ENCODE measurements at regions not wholly inside any gene's neighbourhood (a gene's known extent, or its start where the extent isn't known, plus 50 kb on each side); places are given as distances from the start of the nearest gene placed in this dataset.

DNA sequence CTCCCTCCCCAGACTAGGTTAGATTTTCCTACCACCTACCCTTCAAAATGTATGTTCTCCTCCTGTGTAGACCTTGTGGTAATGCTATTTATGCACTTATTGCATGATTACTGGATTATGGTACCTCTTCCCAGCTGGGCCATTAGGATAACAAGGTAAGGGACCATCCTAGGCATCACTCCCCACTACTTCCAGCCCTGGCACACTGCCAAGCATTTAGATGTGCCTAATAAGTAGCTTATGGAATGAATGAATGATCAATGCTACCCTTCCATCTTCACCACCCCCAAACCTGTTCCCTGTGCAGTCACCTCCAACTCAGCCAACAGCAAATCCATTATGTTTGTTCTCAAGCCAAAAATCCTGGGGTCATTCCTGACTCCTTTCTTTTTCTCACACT lies 93.4 kb downstream of the C1QL2 start:
- no peaks in the 10 kb centered on the region; the same call in 2 of the 3 replicates for H3K4me1 Mint-ChIP-seq
- no peaks in the 10 kb centered on the region for H3K36me3 Mint-ChIP-seq (ENCODE audit: low read depth)
- peaks cover 5% of the 10 kb centered on the region for H3K27me3 Mint-ChIP-seq (ENCODE audit: insufficient read depth, low read depth, poor library complexity)

More for the DNA sequence above, 93.4 kb downstream of the C1QL2 start:
- Histone ChIP-seq H3K27me3 (ENCODE audit: insufficient read depth) (no peaks in the 10 kb centered on the region), H3F3A (replicated peaks; ENCODE audit: low read depth) (no peaks in the 10 kb centered on the region), H3K4me2 (no peak overlapping the region), H3K36me3 (ENCODE audit: insufficient read depth) (no peaks in the 10 kb centered on the region), H3K27ac (ENCODE audit: low read depth) (no peak overlapping the region), H4K20me1 (replicated peaks; ENCODE audit: insufficient read depth) (no peaks in the 10 kb centered on the region), H3K79me2 (replicated peaks; ENCODE audit: insufficient read depth) (no peaks in the 10 kb centered on the region), H3K9me2 (ENCODE audit: insufficient read depth) (no peaks in the 10 kb centered on the region), H2AFZ (no peak overlapping the region), H3K4me3 (no peak overlapping the region), H3K4me1 (ENCODE audit: insufficient read depth) (peaks cover 14% of the 10 kb centered on the region)
- TF ChIP-seq NANOG (IDR thresholded peaks at IDR 0.05; ENCODE audit: borderline replicate concordance): no peak
- no peak for TF ChIP-seq CREB1 (CRISPR knock-in tag; IDR thresholded peaks at IDR 0.05; ENCODE audit: low read depth)
- no peak for TF ChIP-seq EZH2phosphoT487 (IDR thresholded peaks at IDR 0.05; ENCODE audit: unreplicated experiment)
- TF ChIP-seq, protein P1, sequence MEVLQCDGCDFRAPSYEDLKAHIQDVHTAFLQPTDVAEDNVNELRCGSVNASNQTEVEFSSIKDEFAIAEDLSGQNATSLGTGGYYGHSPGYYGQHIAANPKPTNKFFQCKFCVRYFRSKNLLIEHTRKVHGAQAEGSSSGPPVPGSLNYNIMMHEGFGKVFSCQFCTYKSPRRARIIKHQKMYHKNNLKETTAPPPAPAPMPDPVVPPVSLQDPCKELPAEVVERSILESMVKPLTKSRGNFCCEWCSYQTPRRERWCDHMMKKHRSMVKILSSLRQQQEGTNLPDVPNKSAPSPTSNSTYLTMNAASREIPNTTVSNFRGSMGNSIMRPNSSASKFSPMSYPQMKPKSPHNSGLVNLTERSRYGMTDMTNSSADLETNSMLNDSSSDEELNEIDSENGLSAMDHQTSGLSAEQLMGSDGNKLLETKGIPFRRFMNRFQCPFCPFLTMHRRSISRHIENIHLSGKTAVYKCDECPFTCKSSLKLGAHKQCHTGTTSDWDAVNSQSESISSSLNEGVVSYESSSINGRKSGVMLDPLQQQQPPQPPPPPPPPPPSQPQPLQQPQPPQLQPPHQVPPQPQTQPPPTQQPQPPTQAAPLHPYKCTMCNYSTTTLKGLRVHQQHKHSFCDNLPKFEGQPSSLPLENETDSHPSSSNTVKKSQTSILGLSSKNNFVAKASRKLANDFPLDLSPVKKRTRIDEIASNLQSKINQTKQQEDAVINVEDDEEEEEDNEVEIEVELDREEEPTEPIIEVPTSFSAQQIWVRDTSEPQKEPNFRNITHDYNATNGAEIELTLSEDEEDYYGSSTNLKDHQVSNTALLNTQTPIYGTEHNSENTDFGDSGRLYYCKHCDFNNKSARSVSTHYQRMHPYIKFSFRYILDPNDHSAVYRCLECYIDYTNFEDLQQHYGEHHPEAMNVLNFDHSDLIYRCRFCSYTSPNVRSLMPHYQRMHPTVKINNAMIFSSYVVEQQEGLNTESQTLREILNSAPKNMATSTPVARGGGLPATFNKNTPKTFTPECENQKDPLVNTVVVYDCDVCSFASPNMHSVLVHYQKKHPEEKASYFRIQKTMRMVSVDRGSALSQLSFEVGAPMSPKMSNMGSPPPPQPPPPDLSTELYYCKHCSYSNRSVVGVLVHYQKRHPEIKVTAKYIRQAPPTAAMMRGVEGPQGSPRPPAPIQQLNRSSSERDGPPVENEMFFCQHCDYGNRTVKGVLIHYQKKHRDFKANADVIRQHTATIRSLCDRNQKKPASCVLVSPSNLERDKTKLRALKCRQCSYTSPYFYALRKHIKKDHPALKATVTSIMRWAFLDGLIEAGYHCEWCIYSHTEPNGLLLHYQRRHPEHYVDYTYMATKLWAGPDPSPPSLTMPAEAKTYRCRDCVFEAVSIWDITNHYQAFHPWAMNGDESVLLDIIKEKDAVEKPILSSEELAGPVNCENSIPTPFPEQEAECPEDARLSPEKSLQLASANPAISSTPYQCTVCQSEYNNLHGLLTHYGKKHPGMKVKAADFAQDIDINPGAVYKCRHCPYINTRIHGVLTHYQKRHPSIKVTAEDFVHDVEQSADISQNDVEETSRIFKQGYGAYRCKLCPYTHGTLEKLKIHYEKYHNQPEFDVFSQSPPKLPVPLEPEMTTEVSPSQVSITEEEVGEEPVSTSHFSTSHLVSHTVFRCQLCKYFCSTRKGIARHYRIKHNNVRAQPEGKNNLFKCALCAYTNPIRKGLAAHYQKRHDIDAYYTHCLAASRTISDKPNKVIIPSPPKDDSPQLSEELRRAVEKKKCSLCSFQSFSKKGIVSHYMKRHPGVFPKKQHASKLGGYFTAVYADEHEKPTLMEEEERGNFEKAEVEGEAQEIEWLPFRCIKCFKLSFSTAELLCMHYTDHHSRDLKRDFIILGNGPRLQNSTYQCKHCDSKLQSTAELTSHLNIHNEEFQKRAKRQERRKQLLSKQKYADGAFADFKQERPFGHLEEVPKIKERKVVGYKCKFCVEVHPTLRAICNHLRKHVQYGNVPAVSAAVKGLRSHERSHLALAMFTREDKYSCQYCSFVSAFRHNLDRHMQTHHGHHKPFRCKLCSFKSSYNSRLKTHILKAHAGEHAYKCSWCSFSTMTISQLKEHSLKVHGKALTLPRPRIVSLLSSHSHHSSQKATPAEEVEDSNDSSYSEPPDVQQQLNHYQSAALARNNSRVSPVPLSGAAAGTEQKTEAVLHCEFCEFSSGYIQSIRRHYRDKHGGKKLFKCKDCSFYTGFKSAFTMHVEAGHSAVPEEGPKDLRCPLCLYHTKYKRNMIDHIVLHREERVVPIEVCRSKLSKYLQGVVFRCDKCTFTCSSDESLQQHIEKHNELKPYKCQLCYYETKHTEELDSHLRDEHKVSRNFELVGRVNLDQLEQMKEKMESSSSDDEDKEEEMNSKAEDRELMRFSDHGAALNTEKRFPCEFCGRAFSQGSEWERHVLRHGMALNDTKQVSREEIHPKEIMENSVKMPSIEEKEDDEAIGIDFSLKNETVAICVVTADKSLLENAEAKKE (CRISPR knock-in tag; IDR thresholded peaks at IDR 0.05): no peak
- TF ChIP-seq ZNF114 (CRISPR knock-in tag; IDR thresholded peaks at IDR 0.05): no peak
- TF ChIP-seq, protein P2, sequence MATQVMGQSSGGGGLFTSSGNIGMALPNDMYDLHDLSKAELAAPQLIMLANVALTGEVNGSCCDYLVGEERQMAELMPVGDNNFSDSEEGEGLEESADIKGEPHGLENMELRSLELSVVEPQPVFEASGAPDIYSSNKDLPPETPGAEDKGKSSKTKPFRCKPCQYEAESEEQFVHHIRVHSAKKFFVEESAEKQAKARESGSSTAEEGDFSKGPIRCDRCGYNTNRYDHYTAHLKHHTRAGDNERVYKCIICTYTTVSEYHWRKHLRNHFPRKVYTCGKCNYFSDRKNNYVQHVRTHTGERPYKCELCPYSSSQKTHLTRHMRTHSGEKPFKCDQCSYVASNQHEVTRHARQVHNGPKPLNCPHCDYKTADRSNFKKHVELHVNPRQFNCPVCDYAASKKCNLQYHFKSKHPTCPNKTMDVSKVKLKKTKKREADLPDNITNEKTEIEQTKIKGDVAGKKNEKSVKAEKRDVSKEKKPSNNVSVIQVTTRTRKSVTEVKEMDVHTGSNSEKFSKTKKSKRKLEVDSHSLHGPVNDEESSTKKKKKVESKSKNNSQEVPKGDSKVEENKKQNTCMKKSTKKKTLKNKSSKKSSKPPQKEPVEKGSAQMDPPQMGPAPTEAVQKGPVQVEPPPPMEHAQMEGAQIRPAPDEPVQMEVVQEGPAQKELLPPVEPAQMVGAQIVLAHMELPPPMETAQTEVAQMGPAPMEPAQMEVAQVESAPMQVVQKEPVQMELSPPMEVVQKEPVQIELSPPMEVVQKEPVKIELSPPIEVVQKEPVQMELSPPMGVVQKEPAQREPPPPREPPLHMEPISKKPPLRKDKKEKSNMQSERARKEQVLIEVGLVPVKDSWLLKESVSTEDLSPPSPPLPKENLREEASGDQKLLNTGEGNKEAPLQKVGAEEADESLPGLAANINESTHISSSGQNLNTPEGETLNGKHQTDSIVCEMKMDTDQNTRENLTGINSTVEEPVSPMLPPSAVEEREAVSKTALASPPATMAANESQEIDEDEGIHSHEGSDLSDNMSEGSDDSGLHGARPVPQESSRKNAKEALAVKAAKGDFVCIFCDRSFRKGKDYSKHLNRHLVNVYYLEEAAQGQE (IDR thresholded peaks at IDR 0.05; ENCODE audit: unreplicated experiment): no peak
- no peak for TF ChIP-seq POLR2AphosphoS5 (IDR thresholded peaks at IDR 0.05; ENCODE audit: low read depth)
- TF ChIP-seq, protein P3, sequence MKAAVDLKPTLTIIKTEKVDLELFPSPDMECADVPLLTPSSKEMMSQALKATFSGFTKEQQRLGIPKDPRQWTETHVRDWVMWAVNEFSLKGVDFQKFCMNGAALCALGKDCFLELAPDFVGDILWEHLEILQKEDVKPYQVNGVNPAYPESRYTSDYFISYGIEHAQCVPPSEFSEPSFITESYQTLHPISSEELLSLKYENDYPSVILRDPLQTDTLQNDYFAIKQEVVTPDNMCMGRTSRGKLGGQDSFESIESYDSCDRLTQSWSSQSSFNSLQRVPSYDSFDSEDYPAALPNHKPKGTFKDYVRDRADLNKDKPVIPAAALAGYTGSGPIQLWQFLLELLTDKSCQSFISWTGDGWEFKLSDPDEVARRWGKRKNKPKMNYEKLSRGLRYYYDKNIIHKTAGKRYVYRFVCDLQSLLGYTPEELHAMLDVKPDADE (IDR thresholded peaks at IDR 0.05): no peak
- Mint-ChIP-seq H3K4me3 (no peak overlapping the region), H3K27ac (no peak overlapping the region), H3K9me3 (no peaks in the 10 kb centered on the region; the same call in 1 of the 3 replicates)
- DNase-seq (ENCODE audit: low spot score) (no peak), ATAC-seq (no peak)

Data from GM23338 (cell line).